Loucy (cell line): ENCODE measurements at regions not wholly inside any gene's neighbourhood (a gene's known extent, or its start where the extent isn't known, plus 50 kb on each side); places are given as distances from the start of the nearest gene placed in this dataset.
"Not testable (repeated sequence)": the region's sequence is repeated elsewhere in the genome, so short reads cannot be mapped to it uniquely, and the experiment has no call there.

ENCODE experiments used
- H2AFZ ChIP-seq: fragments of 200-600 bp; sonication (generic); 2 replicates; pipeline ENCODE4 v1.6.0; 2016; ENCODE audit warnings: antibody characterized with exemption, mild to moderate bottlenecking, low read length, moderate library complexity
- H3F3A ChIP-seq: fragments of 200-600 bp; 2 replicates; pipeline ENCODE4 v1.6.0; 2016; ENCODE audit warnings: antibody characterized with exemption, low read depth, mild to moderate bottlenecking
- H3K27me3 ChIP-seq: fragments of 200-600 bp; sonication (generic); 2 replicates; pipeline ENCODE4 v1.6.1; 2014; ENCODE audit warnings: low read length, mild to moderate bottlenecking; ENCODE audit not compliant: insufficient read depth, poor library complexity, severe bottlenecking
- H3K36me3 ChIP-seq: fragments of 200-600 bp; sonication (generic); 2 replicates; pipeline ENCODE4 v1.6.1; 2016; ENCODE audit warnings: low read length; ENCODE audit not compliant: insufficient read depth
- H3K4me1 ChIP-seq: fragments of 200-600 bp; sonication (generic); 2 replicates; pipeline ENCODE4 v1.5.1; 2014; ENCODE audit warnings: low read length, mild to moderate bottlenecking; ENCODE audit not compliant: insufficient read depth, poor library complexity, severe bottlenecking
- H3K4me2 ChIP-seq: fragments of 200-600 bp; sonication (generic); 2 replicates; pipeline ENCODE4 v1.6.0; 2014; ENCODE audit warnings: antibody characterized with exemption, low read length, low read depth, mild to moderate bottlenecking; ENCODE audit not compliant: poor library complexity, severe bottlenecking
- H3K4me3 ChIP-seq: fragments of 200-600 bp; sonication (generic); 2 replicates; pipeline ENCODE4 v1.5.1; 2014; ENCODE audit warnings: low read length, mild to moderate bottlenecking, mixed read lengths; ENCODE audit not compliant: poor library complexity, severe bottlenecking
- H3K79me2 ChIP-seq: fragments of 200-600 bp; sonication (generic); 2 replicates; pipeline ENCODE4 v1.6.1; 2014; ENCODE audit warnings: low read length; ENCODE audit not compliant: insufficient read depth
- H3K9ac ChIP-seq: fragments of 200-600 bp; sonication (generic); 2 replicates; pipeline ENCODE4 v1.6.0; 2014; ENCODE audit warnings: mild to moderate bottlenecking, low read depth, low read length, moderate library complexity; ENCODE audit not compliant: poor library complexity, severe bottlenecking
- H3K9me2 ChIP-seq: fragments of 200-600 bp; sonication (generic); replicated peaks from 2 replicates; pipeline ENCODE4 v1.6.1; 2016; ENCODE audit warnings: low read depth, low read length, mixed read lengths
- H3K9me3 ChIP-seq: fragments of 200-600 bp; sonication (generic); 2 replicates; pipeline ENCODE4 v1.6.1; 2014; ENCODE audit warnings: mild to moderate bottlenecking, antibody characterized with exemption, low read length, low read depth; ENCODE audit not compliant: insufficient read depth
- H4K20me1 ChIP-seq: fragments of 200-600 bp; sonication (generic); 2 replicates; pipeline ENCODE4 v1.6.0; 2014; ENCODE audit warnings: antibody characterized with exemption, low read length, mild to moderate bottlenecking; ENCODE audit not compliant: insufficient read depth, poor library complexity, severe bottlenecking

DNA sequence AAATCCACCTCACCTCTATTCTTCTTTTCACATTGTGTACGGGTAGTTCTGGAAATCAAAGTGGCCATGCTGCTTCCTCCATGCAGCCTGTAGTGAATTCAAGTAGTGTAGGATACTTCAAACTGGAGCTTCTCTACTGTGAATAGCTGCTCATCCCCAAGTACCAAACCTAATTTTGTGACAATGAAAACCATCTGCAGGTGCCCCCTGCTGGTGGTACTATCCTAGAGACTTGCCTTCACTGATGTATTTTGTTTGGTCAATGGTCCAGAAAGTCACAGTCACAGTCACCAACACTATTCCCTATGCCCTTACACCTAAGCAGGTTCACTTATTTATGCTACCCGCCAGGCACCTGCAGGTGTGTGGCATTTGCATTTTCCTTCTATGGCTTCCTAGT lies 170.0 kb upstream of the NBPF19 start:
- not testable (repeated sequence) for H3K27me3 ChIP-seq, H2AFZ ChIP-seq, H3K79me2 ChIP-seq, H3K9me2 ChIP-seq, H3F3A ChIP-seq, H3K36me3 ChIP-seq, H3K9me3 ChIP-seq, H3K9ac ChIP-seq, H3K4me2 ChIP-seq, H4K20me1 ChIP-seq, H3K4me3 ChIP-seq, H3K4me1 ChIP-seq

DNA sequence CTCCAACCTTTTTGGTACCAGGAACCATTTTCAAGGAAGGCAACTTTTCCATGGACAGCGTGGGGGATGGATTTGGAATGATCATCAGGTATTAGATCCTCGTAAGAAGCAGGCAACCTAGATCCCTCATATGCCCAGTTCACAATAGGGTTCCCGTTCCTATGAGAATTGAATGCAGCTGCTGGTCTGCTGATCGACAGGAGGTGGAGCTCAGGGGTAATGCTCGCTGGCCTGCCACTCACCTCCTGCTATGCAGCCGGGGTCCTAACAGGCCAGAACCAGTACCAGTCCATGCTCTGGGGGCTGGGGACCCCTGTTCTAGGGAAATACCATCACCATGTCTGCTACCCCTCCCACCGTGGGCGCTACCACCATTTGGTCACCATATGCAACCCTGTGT lies 167.2 kb upstream of the NBPF19 start:
- not testable (repeated sequence) for H2AFZ ChIP-seq, H3K4me3 ChIP-seq, H3K79me2 ChIP-seq, H3K36me3 ChIP-seq, H3K4me1 ChIP-seq, H3F3A ChIP-seq, H3K9me2 ChIP-seq, H4K20me1 ChIP-seq, H3K4me2 ChIP-seq, H3K27me3 ChIP-seq, H3K9me3 ChIP-seq, H3K9ac ChIP-seq

DNA sequence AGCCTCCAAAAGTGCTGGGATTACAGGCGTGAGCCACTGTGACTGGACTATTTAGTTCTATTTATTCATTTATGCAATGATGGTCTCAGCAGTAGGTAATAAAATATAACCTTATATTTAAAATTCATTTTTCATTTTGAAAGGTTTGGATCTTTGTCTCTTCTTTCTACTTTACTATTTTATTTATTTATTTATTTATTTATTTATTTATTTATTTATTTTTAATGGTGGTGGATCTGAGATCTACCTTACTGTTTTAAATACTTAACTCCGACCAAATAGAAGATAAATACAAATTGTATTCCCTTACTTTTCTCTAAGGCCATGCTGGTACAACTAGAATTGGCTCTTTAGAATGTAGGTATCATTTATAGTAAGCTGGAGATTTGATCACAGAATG lies 159.9 kb upstream of the NBPF19 start:
- H3K4me2 ChIP-seq, H3K36me3 ChIP-seq, H3K79me2 ChIP-seq, H4K20me1 ChIP-seq, H3F3A ChIP-seq, H3K9me2 ChIP-seq, H3K9ac ChIP-seq, H3K27me3 ChIP-seq, H3K4me3 ChIP-seq, H3K4me1 ChIP-seq, H2AFZ ChIP-seq, H3K9me3 ChIP-seq: not testable (repeated sequence)

DNA sequence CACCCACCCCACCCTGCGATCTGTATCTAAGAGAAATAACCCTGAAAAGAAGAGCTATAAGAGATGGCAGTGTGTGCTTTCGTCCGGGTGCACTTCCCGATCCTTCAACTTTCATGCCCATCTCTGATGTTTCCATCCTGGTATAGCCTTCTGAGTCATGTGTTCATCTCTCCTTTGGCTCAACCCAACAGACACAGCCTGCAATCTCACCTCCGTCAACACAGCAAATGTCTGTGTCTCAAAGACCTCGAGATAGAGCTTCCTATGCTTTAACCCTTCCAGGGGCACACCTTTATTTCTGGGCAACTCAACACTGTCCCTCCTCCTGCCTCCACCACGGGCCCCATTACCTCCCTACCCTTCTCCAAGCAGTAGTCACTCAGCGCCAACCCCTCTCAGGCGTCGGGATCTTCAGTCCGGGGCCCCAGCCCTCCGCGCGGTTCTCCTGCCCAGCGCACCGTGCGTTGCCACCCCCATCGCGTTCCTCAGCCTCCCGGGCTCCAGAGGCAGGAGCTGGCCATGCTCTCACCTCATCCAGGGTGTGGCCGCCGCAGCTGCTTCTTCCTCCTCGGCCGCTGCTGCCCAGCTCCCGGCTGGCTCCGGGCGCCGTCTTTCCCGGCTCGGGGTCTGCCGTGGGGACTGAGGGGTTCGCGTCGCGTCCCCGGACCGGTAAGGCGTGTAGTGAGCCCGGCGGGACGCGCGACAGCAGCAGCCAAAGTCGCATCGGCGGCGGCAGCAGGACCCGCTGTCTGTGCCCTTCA lies 153.7 kb upstream of the NBPF19 start:
- H3K4me3 ChIP-seq, H3K79me2 ChIP-seq, H4K20me1 ChIP-seq, H3K4me2 ChIP-seq, H3K9ac ChIP-seq, H3K4me1 ChIP-seq, H3K9me3 ChIP-seq, H3K9me2 ChIP-seq, H3K36me3 ChIP-seq, H3K27me3 ChIP-seq, H2AFZ ChIP-seq, H3F3A ChIP-seq: not testable (repeated sequence)

DNA sequence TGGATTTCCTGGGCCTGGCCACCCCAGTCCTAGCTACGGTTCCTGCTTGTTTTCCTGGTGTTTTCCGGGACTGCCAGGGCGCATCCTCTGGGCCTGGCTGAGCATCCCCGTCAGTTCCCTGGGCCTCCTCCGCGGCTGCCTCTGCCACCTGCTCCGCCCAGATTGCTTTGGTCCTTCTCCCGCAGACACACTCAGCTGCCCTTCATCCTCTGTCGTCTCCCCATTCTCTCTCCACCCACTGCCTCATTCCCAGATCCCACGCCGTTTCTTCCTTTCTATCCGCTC lies 153.2 kb upstream of the NBPF19 start:
- not testable (repeated sequence) for H3K4me1 ChIP-seq, H3K9me3 ChIP-seq, H3K9ac ChIP-seq, H3K27me3 ChIP-seq, H2AFZ ChIP-seq, H3K4me2 ChIP-seq, H3K79me2 ChIP-seq, H4K20me1 ChIP-seq, H3K9me2 ChIP-seq, H3K4me3 ChIP-seq, H3K36me3 ChIP-seq, H3F3A ChIP-seq

DNA sequence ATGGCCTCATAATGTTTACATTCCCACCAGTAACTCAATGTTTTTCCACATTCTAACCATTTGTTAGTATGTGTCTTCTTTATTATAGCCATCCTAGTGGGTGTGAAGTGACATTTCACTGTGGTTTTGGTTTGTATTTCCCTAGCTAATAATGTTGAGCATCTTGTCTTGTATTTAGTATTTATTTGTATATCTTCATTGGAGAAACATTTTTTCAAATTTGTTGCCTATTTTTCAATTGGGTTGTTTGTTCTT lies 144.8 kb upstream of the NBPF19 start:
- not testable (repeated sequence) for H3K79me2 ChIP-seq, H3F3A ChIP-seq, H2AFZ ChIP-seq, H3K9ac ChIP-seq, H3K4me2 ChIP-seq, H3K9me2 ChIP-seq, H3K4me1 ChIP-seq, H3K9me3 ChIP-seq, H4K20me1 ChIP-seq, H3K27me3 ChIP-seq, H3K4me3 ChIP-seq, H3K36me3 ChIP-seq

DNA sequence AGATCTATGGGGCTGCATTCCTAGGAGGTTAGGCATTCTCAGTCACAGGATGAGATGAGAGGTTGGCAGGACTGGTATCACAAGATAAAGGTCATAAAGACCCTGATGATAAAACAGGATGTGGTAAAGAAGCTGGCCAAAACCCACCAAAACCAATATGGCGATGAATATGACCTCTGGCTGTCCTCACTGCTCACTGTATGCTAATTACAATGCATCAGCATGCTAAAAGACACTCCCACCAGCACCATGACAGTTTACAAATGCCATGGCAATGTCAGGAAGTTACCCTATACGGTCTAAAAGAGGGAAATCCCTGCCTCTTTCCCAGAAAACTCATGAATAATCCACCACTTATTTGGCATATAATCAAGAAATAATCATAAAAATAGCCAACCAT lies 138.8 kb upstream of the NBPF19 start:
- not testable (repeated sequence) for H3K9me2 ChIP-seq, H3K79me2 ChIP-seq, H3F3A ChIP-seq, H3K9ac ChIP-seq, H3K27me3 ChIP-seq, H3K36me3 ChIP-seq, H3K4me3 ChIP-seq, H3K4me1 ChIP-seq, H2AFZ ChIP-seq, H4K20me1 ChIP-seq, H3K4me2 ChIP-seq, H3K9me3 ChIP-seq

DNA sequence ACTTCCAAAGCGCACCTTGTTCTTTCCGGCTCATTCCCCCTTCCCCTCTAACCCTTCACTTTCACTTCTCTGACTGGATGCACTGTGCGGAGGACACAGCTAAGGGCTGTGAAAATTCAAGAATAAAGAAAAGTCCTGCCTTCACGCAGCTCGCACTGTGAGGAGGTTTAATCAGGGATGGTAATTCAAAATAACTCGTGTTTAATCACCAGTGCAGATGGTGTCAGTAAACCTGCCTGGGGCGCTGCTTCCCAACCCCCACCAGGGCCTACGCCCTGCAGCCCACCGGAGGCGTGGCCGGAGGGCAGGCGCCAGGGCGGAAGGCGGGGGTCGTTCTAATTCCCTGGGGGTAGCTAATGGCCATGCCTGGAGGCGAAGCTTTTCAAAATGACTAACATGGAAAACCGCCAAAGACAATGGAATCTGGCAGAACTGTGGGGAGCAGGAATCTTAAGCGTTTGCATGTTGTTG lies 136.6 kb upstream of the NBPF19 start:
- not testable (repeated sequence) for H3K4me3 ChIP-seq, H3K4me2 ChIP-seq, H3K9me2 ChIP-seq, H3K27me3 ChIP-seq, H3K9ac ChIP-seq, H4K20me1 ChIP-seq, H3K79me2 ChIP-seq, H3F3A ChIP-seq, H3K4me1 ChIP-seq, H2AFZ ChIP-seq, H3K36me3 ChIP-seq, H3K9me3 ChIP-seq
